ENCODE measurements at regions not wholly inside any gene's neighbourhood (a gene's known extent, or its start where the extent isn't known, plus 50 kb on each side); places are given as distances from the start of the nearest gene placed in this dataset.

DNA sequence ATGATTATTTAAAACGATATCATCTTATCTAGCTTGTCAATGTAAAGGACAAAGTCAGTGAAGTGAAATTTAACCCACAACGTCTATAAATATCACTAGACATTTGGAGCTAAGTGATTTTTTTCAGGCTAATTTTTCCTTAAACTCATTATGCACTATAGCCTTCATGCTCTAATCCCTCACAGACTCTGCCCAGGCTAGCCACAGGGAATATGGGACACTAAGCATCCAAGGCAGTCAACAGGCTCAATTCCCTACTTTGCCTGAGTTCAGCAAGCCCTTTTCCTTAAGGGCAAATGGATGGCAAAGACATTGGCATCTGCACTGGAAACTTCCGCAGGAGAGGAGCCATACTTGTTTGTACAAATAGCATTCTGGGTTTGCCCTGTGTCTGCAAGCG lies 577.0 kb downstream of the LMO4 start:
- Histone ChIP-seq H3K4me3 (ENCODE audit: low read length) (no peak overlapping the region), H3K36me3 (ENCODE audit: control insufficient read depth, insufficient read depth, low read length) (no peaks in the 10 kb centered on the region), H3K9me3 (ENCODE audit: control insufficient read depth, low read length) (no peaks in the 10 kb centered on the region), H3K27ac (ENCODE audit: low read depth, low read length) (no peak overlapping the region), H3K4me1 (ENCODE audit: control insufficient read depth, insufficient read depth, low read length) (no peaks in the 10 kb centered on the region), H3K9ac (ENCODE audit: extremely low read depth, low read length, poor library complexity, severe bottlenecking) (no peak overlapping the region), H3K27me3 (ENCODE audit: control insufficient read depth, insufficient read depth, low read length, poor library complexity, severe bottlenecking) (no peaks in the 10 kb centered on the region)
- H3K4me3 Mint-ChIP-seq, result no peak overlapping the region
- H3K4me1 Mint-ChIP-seq, result no peaks in the 10 kb centered on the region
- H3K9me3 Mint-ChIP-seq, result peaks cover 2% of the 10 kb centered on the region
- DNase-seq, result no peak
- H3K27ac Mint-ChIP-seq, result no peak overlapping the region
- WGBS, 2 experiments (ENCODE audit: insufficient coverage in 1 of 2, insufficient read length in 1 of 2), result 88 to 92% methylated on average over 4 of the region's 4 CpGs
- TF ChIP-seq, protein P1, sequence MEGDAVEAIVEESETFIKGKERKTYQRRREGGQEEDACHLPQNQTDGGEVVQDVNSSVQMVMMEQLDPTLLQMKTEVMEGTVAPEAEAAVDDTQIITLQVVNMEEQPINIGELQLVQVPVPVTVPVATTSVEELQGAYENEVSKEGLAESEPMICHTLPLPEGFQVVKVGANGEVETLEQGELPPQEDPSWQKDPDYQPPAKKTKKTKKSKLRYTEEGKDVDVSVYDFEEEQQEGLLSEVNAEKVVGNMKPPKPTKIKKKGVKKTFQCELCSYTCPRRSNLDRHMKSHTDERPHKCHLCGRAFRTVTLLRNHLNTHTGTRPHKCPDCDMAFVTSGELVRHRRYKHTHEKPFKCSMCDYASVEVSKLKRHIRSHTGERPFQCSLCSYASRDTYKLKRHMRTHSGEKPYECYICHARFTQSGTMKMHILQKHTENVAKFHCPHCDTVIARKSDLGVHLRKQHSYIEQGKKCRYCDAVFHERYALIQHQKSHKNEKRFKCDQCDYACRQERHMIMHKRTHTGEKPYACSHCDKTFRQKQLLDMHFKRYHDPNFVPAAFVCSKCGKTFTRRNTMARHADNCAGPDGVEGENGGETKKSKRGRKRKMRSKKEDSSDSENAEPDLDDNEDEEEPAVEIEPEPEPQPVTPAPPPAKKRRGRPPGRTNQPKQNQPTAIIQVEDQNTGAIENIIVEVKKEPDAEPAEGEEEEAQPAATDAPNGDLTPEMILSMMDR (conservative IDR thresholded peaks at IDR 0.05), result no peak
- no peaks in the 10 kb centered on the region for H3K27me3 Mint-ChIP-seq (ENCODE audit: insufficient read depth)
- H3K36me3 Mint-ChIP-seq (ENCODE audit: low read depth), result no peaks in the 10 kb centered on the region

DNA sequence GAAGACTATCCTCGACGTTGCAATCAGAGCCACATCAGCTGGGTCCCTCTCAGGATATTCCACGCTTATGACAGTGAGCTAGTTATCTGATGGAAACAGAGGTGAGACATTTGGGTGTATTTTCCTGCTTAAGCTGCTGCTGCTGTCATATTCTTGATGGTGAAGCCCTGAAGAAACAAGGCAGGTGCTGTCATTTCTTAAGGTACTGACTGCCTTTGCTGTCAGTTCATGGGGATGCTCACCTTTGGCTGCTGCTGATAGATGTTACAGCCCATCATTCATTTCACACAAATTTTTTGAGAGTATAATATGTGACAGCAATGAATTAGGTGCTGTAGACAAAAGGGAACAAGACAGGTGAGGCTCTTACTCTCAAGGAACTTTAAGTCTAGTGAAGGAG lies 577.4 kb downstream of the LMO4 start:
- H3K36me3 Mint-ChIP-seq (ENCODE audit: low read depth), result no peaks in the 10 kb centered on the region
- DNase-seq, result no peak
- H3K4me3 Mint-ChIP-seq, result no peak overlapping the region

DNA sequence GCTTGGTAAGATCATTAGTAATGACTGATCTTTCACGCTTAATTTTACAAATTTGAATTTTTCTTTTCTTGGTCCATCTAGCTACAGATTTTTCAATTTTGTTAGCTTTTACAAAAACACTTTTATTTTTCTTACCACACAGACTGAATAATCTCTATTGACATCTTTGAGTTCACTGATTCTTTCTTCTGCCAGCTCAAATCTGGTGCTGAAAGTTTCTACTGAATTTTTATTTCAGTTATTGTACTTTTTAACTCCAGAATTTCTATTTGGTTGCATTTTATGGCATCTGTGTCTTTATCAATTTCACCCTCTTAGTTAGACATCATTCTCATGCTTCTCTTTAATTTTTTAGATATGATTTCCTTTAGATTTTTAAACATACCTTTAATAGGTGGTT lies 584.7 kb downstream of the LMO4 start:
- H3K9ac ChIP-seq (ENCODE audit: extremely low read depth, low read length, poor library complexity, severe bottlenecking), result no peak overlapping the region
- H3K27me3 Mint-ChIP-seq (ENCODE audit: insufficient read depth), result no peaks in the 10 kb centered on the region
- WGBS, 2 experiments (ENCODE audit: insufficient coverage in 1 of 2, insufficient read length in 1 of 2), result 100% methylated on average over 1 of the region's 1 CpG
- H3K4me3 Mint-ChIP-seq, result no peak overlapping the region
- H3K27ac ChIP-seq (ENCODE audit: low read depth, low read length), result no peak overlapping the region
- H3K4me1 ChIP-seq (ENCODE audit: control insufficient read depth, insufficient read depth, low read length), result no peaks in the 10 kb centered on the region
- no peak for DNase-seq
- no peaks in the 10 kb centered on the region for H3K4me1 Mint-ChIP-seq
- no peaks in the 10 kb centered on the region for H3K27me3 ChIP-seq (ENCODE audit: control insufficient read depth, insufficient read depth, low read length, poor library complexity, severe bottlenecking)
- no peaks in the 10 kb centered on the region for H3K9me3 ChIP-seq (ENCODE audit: control insufficient read depth, low read length)
- no peak overlapping the region for H3K27ac Mint-ChIP-seq
- TF ChIP-seq, protein P1 (conservative IDR thresholded peaks at IDR 0.05), result no peak
- peaks cover 10% of the 10 kb centered on the region for H3K9me3 Mint-ChIP-seq
- H3K4me3 ChIP-seq (ENCODE audit: low read length), result no peak overlapping the region
- no peaks in the 10 kb centered on the region for H3K36me3 ChIP-seq (ENCODE audit: control insufficient read depth, insufficient read depth, low read length)
- H3K36me3 Mint-ChIP-seq (ENCODE audit: low read depth), result no peaks in the 10 kb centered on the region

More for the DNA sequence above, 577.4 kb downstream of the LMO4 start:
- Histone ChIP-seq H3K4me1 (ENCODE audit: control insufficient read depth, insufficient read depth, low read length) (no peaks in the 10 kb centered on the region), H3K27ac (ENCODE audit: low read depth, low read length) (no peak overlapping the region), H3K36me3 (ENCODE audit: control insufficient read depth, insufficient read depth, low read length) (no peaks in the 10 kb centered on the region), H3K4me3 (ENCODE audit: low read length) (no peak overlapping the region), H3K9me3 (ENCODE audit: control insufficient read depth, low read length) (no peaks in the 10 kb centered on the region), H3K9ac (ENCODE audit: extremely low read depth, low read length, poor library complexity, severe bottlenecking) (no peak overlapping the region), H3K27me3 (ENCODE audit: control insufficient read depth, insufficient read depth, low read length, poor library complexity, severe bottlenecking) (no peaks in the 10 kb centered on the region)
- Mint-ChIP-seq H3K27me3 (ENCODE audit: insufficient read depth) (no peaks in the 10 kb centered on the region), H3K9me3 (peaks cover 2% of the 10 kb centered on the region), H3K4me1 (no peaks in the 10 kb centered on the region), H3K27ac (no peak overlapping the region)
- 86 to 95% methylated on average over 3 of the region's 3 CpGs for WGBS, 2 experiments (ENCODE audit: insufficient coverage in 1 of 2, insufficient read length in 1 of 2)
- TF ChIP-seq, protein P1 (conservative IDR thresholded peaks at IDR 0.05), result no peak
